ENCODE measurements at regions not wholly inside any gene's neighbourhood (a gene's known extent, or its start where the extent isn't known, plus 50 kb on each side); places are given as distances from the start of the nearest gene placed in this dataset.
A peak's percentile ranks its signal among the peaks of the same experiment; 100 is the strongest.

- TF ChIP-seq CREM (IDR thresholded peaks at IDR 0.05; ENCODE audit: low read depth) (peak; percentile 42; the same call in 1 of the 2 replicates), SRF (IDR thresholded peaks at IDR 0.05; ENCODE audit: low read depth in 2 of 2, low read length in 2 of 2) (no peak), ZNF687 (IDR thresholded peaks at IDR 0.05) (no peak), POLR2AphosphoS2 (IDR thresholded peaks at IDR 0.05; ENCODE audit: low read depth, low read length) (no peak), NFYA (IDR thresholded peaks at IDR 0.05; ENCODE audit: borderline replicate concordance, low read depth, low read length) (no peak), TCF3 (IDR thresholded peaks at IDR 0.05; ENCODE audit: borderline replicate concordance, insufficient read depth, low read depth, low read length) (no peak), POLR2AphosphoS5 (IDR thresholded peaks at IDR 0.05; ENCODE audit: low read length) (no peak)
- TF ChIP-seq, protein P1, sequence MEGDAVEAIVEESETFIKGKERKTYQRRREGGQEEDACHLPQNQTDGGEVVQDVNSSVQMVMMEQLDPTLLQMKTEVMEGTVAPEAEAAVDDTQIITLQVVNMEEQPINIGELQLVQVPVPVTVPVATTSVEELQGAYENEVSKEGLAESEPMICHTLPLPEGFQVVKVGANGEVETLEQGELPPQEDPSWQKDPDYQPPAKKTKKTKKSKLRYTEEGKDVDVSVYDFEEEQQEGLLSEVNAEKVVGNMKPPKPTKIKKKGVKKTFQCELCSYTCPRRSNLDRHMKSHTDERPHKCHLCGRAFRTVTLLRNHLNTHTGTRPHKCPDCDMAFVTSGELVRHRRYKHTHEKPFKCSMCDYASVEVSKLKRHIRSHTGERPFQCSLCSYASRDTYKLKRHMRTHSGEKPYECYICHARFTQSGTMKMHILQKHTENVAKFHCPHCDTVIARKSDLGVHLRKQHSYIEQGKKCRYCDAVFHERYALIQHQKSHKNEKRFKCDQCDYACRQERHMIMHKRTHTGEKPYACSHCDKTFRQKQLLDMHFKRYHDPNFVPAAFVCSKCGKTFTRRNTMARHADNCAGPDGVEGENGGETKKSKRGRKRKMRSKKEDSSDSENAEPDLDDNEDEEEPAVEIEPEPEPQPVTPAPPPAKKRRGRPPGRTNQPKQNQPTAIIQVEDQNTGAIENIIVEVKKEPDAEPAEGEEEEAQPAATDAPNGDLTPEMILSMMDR (IDR thresholded peaks at IDR 0.05 in 2 of 3, conservative IDR thresholded peaks at IDR 0.05 in 1 of 3; ENCODE audit: control insufficient read depth in 2 of 3, extremely low read depth in 1 of 3, insufficient read depth in 1 of 3, low read depth in 3 of 3, low read length in 3 of 3) = no peak
Measured at GRCh38 chr1:184892116-184892515, 82.2 kb downstream of the NIBAN1 start (continued).

All from GM12878 (cell line).